ENCODE measurements at regions not wholly inside any gene's neighbourhood (a gene's known extent, or its start where the extent isn't known, plus 50 kb on each side); places are given as distances from the start of the nearest gene placed in this dataset.

GRCh38 chr14:62189698-62190097, 427.5 kb downstream of the SNAPC1 start:
- H3K79me1 ChIP-seq (ENCODE audit: low read depth in 1 of 2, low read length in 2 of 2): no peaks in the 10 kb centered on the region
- no peak overlapping the region for H3K18ac ChIP-seq (ENCODE audit: low read depth, low read length)
- dilution Hi-C loops (cut with HindIII; ENCODE audit: low sequenced_read_pairs, unreplicated experiment): no loop called here
- H3K27me3 ChIP-seq (ENCODE audit: control insufficient read depth, insufficient read depth, low read length): peaks cover 1% of the 10 kb centered on the region; the same call in 1 of the 2 replicates
- no TSS peak for BruUV-seq (replicated peaks)
- no CpG with 5 or more reads among the region's 1 CpG for WGBS, 2 experiments (ENCODE audit: extremely low coverage in 2 of 2, insufficient read length in 1 of 2)
- no peak overlapping the region for H2BK15ac ChIP-seq (ENCODE audit: low read depth, low read length)
- no peaks in the 10 kb centered on the region for H3K36me3 ChIP-seq (ENCODE audit: control insufficient read depth, insufficient read depth, low read length)
- in situ Hi-C loops (cut with MboI; ENCODE audit: low sequenced_read_pairs): loop anchor here (10.0 kb wide), 2 partner anchors 845 to 945 kb away; no protein-coding TSS in a partner anchor
- intact Hi-C loops (cut with micrococcal nuclease): loop anchor here (10.0 kb wide), 2 partner anchors 255 to 465 kb away; no protein-coding TSS in a partner anchor
- H4K91ac ChIP-seq (ENCODE audit: insufficient read depth, low read depth, low read length): no peak overlapping the region
- TF ChIP-seq MXI1 (IDR thresholded peaks at IDR 0.05; ENCODE audit: borderline replicate concordance, low read depth, low read length): no peak
- no peak for TF ChIP-seq USF2 (IDR thresholded peaks at IDR 0.05; ENCODE audit: low read depth, low read length)
- no peak for TF ChIP-seq CHD1 (IDR thresholded peaks at IDR 0.05; ENCODE audit: low read depth, low read length)
- no peak for TF ChIP-seq BHLHE40 (IDR thresholded peaks at IDR 0.05; ENCODE audit: low read depth, low read length)
- TF ChIP-seq CEBPB (IDR thresholded peaks at IDR 0.05; ENCODE audit: low read depth, low read length): no peak
- H2BK20ac ChIP-seq (ENCODE audit: low read depth, low read length): no peak overlapping the region
- H2AFZ ChIP-seq (replicated peaks; ENCODE audit: low read length, poor library complexity): no peak overlapping the region
- no peaks in the 10 kb centered on the region for H4K20me1 ChIP-seq (ENCODE audit: insufficient read depth, low read length)
- no peaks in the 10 kb centered on the region for H3K9me1 ChIP-seq (ENCODE audit: insufficient read depth, low read length)
- H2BK5ac ChIP-seq (ENCODE audit: low read depth, low read length, poor library complexity, severe bottlenecking): no peak overlapping the region
- no peak overlapping the region for H3K23ac ChIP-seq (ENCODE audit: low read depth, low read length)
- H3K27ac ChIP-seq (ENCODE audit: insufficient read depth, low read length): no peak overlapping the region
- H3K4ac ChIP-seq (ENCODE audit: low read depth, low read length): no peak overlapping the region
- no peak overlapping the region for H3K56ac ChIP-seq (ENCODE audit: extremely low read depth, insufficient read depth, low read length)
- H3K4me3 ChIP-seq (ENCODE audit: insufficient read depth, low read depth, low read length): no peak overlapping the region
- no peaks in the 10 kb centered on the region for H3K9me3 ChIP-seq (ENCODE audit: control insufficient read depth, insufficient read depth, low read length)
- DNase-seq (peak; percentile 78), ATAC-seq (ENCODE audit: low read depth) (peak; percentile 65)
- no peak overlapping the region for H2AK9ac ChIP-seq (replicated peaks; ENCODE audit: low read depth, low read length, poor library complexity)
- H3K4me1 ChIP-seq (ENCODE audit: control insufficient read depth, insufficient read depth, low read length): no peaks in the 10 kb centered on the region
- no peak overlapping the region for H4K8ac ChIP-seq (ENCODE audit: low read depth in 2 of 2, low read length in 2 of 2)
- ChIA-PET CTCF (no interaction called here), POLR2A (ENCODE audit: unreplicated experiment) (no interaction called here)
- no peak overlapping the region for H3K4me2 ChIP-seq (ENCODE audit: low read depth, low read length)
- H3K14ac ChIP-seq (replicated peaks; ENCODE audit: low read depth, low read length): no peak overlapping the region
- no peak overlapping the region for H2AK5ac ChIP-seq (ENCODE audit: low read depth, low read length)
- H2BK120ac ChIP-seq (ENCODE audit: low read depth, low read length): no peak overlapping the region
- H4K5ac ChIP-seq (ENCODE audit: low read depth, low read length): no peak overlapping the region
- no peak overlapping the region for H3K9ac ChIP-seq (ENCODE audit: low read depth, low read length)

Data from IMR-90 (cell line).